Ishikawa (cell line): ENCODE measurements at regions not wholly inside any gene's neighbourhood (a gene's known extent, or its start where the extent isn't known, plus 50 kb on each side); places are given as distances from the start of the nearest gene placed in this dataset.

Experiments used
- NFIC ChIP-seq: IDR thresholded peaks from 2 replicates; pipeline ENCODE4 v1.6.1; 2012
- RAD21 ChIP-seq: IDR thresholded peaks from 2 replicates; pipeline ENCODE4 v1.6.1; 2012; ENCODE audit warnings: low read depth

DNA sequence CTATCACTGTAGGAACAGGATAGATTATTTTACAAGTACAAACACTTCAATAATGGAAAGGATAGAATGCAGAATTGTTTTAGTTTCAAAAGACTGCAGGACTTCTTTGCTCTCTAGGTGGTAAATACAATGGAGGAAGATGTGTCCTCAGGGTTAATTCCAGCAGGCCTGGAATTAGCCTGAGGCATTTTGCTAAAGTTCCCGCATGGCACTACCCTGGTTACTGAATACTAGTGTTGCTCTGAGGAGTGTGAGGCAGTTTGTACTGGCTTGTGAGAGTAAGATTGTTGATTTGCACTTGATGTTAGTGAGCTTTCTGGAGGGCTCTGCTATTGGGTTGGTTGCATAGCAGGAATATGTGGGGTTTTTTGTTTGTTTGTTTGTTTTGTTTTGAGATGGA lies 61.4 kb downstream of the FASLG start:
- no peak for TF ChIP-seq RAD21
- TF ChIP-seq NFIC = no peak
